NK-92 (cell line): ENCODE measurements at regions not wholly inside any gene's neighbourhood (a gene's known extent, or its start where the extent isn't known, plus 50 kb on each side); places are given as distances from the start of the nearest gene placed in this dataset.

Source experiments
- DNase-seq: peaks from one replicate; lab custom pipeline; 2025; ENCODE audit not compliant: unreplicated experiment; lab: John Stamatoyannopoulos, UW

- DNase-seq, result no peak
Measured at GRCh38 chr20:23254505-23254904, 96.1 kb upstream of the NXT1 start.

GRCh38 chr20:23254034-23254433, 96.6 kb upstream of the NXT1 start:
- DNase-seq, result no peak

- DNase-seq, result no peak
Measured at GRCh38 chr20:23253524-23253923, 97.1 kb upstream of the NXT1 start.

- no peak for DNase-seq
Measured at GRCh38 chr20:23251779-23252178, 98.8 kb upstream of the NXT1 start.

GRCh38 chr20:23249541-23249940, 101.0 kb upstream of the NXT1 start:
- DNase-seq, result no peak

GRCh38 chr20:23248461-23248882, 102.1 kb upstream of the NXT1 start:
- no peak for DNase-seq

GRCh38 chr20:23246717-23247664, 103.6 kb upstream of the NXT1 start:
- DNase-seq, result no peak

GRCh38 chr20:23245553-23246181, 104.9 kb upstream of the NXT1 start:
- no peak for DNase-seq

GRCh38 chr20:23244916-23245552, 105.6 kb upstream of the NXT1 start:
- no peak for DNase-seq

- no peak for DNase-seq
Measured at GRCh38 chr20:23244156-23244915, 106.3 kb upstream of the NXT1 start.

- DNase-seq, result no peak
Measured at GRCh38 chr20:23243791-23244155, 106.8 kb upstream of the NXT1 start.

GRCh38 chr20:23242556-23243180, 107.9 kb upstream of the NXT1 start:
- no peak for DNase-seq

GRCh38 chr20:23242104-23242503, 108.5 kb upstream of the NXT1 start:
- no peak for DNase-seq

- no peak for DNase-seq
Measured at GRCh38 chr20:23241416-23241815, 109.2 kb upstream of the NXT1 start.

- DNase-seq, result no peak
Measured at GRCh38 chr20:23240519-23240918, 110.1 kb upstream of the NXT1 start.

- DNase-seq, result no peak
Measured at GRCh38 chr20:23237201-23237600, 113.4 kb upstream of the NXT1 start.

GRCh38 chr20:23235173-23236027, 115.2 kb upstream of the NXT1 start:
- no peak for DNase-seq

- DNase-seq, result no peak
Measured at GRCh38 chr20:23234311-23235078, 116.1 kb upstream of the NXT1 start.

GRCh38 chr20:23233341-23233740, 117.2 kb upstream of the NXT1 start:
- no peak for DNase-seq
